Gastroesophageal sphincter (tissue), 4 donors: ENCODE measurements at regions not wholly inside any gene's neighbourhood (a gene's known extent, or its start where the extent isn't known, plus 50 kb on each side); places are given as distances from the start of the nearest gene placed in this dataset.

Experiments
- ATAC-seq: fragments of 150-250 bp; one replicate; pipeline ENCODE4 v1.9.1; 2016; ENCODE audit warnings: mild to moderate bottlenecking, moderate library complexity
- H3K27ac ChIP-seq, 4 donors: fragments of 200-600 bp; sonication (generic) in 3 of 4; 1 replicate in 3 of 4; 2 replicates in 1 of 4; pipeline ENCODE4 v1.5.1; 2016 to 2019
- H3K27me3 ChIP-seq: fragments of 200-600 bp; sonication (generic); one replicate; pipeline ENCODE4 v1.5.1; 2019
- H3K36me3 ChIP-seq, 2 donors: fragments of 200-600 bp; sonication (generic); one replicate each; pipeline ENCODE4 v1.5.1; 2019; ENCODE audit warnings: control low read depth in 1 of 2
- H3K4me1 ChIP-seq, 3 donors: fragments of 200-600 bp; sonication (generic); 1 replicate in 2 of 3; 2 replicates in 1 of 3; pipeline ENCODE4 v1.5.1; 2016 to 2019; ENCODE audit warnings: control low read depth in 2 of 3
- H3K4me3 ChIP-seq, 2 donors: fragments of 200-600 bp; sonication (generic); one replicate each; pipeline ENCODE4 v1.5.1; 2019; ENCODE audit warnings: mild to moderate bottlenecking in 1 of 2, moderate library complexity in 1 of 2
- H3K9me3 ChIP-seq, 3 donors: fragments of 200-600 bp; sonication (generic); one replicate each; pipeline ENCODE4 v1.5.1; 2017 to 2019; ENCODE audit warnings: control low read depth in 2 of 3
- EP300 ChIP-seq: sonication (generic); formaldehyde crosslinking; IDR thresholded peaks from one replicate; pipeline ENCODE4 v1.6.1; 2017; ENCODE audit warnings: antibody characterized with exemption, mild to moderate bottlenecking
- POLR2A ChIP-seq, 2 donors: fragments of 450-650 bp; IDR thresholded peaks; one replicate each; pipeline ENCODE4 v1.6.1; 2017; ENCODE audit warnings: antibody characterized with exemption in 2 of 2, mild to moderate bottlenecking in 2 of 2, moderate library complexity in 1 of 2
- POLR2AphosphoS5 ChIP-seq: sonication (generic); formaldehyde crosslinking; IDR thresholded peaks from one replicate; pipeline ENCODE4 v1.6.1; 2017; ENCODE audit warnings: antibody characterized with exemption
- WGBS, 2 donors: methylation state at CpG; one replicate each; pipeline ENCODE4 v1.1.5; 2018; ENCODE audit warnings: low coverage in 1 of 2; 5-methylcytosine and 5-hydroxymethylcytosine counted together
- TF ChIP-seq, protein P1 (sequence below), 4 experiments: fragments of 200-600 bp in 2 of 4; fragments of 450-650 bp in 2 of 4; sonication (generic) in 1 of 4; IDR thresholded peaks; one replicate each; pipeline ENCODE4 v1.5.1; 2017 to 2019; ENCODE audit warnings: antibody characterized with exemption in 4 of 4, mild to moderate bottlenecking in 2 of 4, moderate library complexity in 2 of 4

DNA sequence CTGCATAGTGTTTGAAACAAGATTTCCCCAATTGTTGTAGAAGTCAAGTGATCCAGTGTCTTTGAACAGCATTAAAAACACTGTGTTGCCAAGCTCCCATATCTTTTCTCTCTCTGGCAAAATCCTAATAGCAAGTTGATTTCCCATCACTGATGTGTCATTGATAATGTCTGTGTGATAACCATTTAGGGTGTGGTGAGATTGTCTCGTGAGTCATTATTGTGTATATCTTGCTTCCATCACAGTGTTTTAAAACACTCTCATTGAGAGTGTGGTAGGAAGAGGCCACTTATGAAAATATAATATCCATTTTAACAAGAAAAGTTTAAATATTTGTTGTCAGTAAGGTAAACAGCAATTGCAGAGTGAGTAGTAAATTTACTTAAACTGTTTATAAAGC lies 74.7 kb downstream of the PRORP start:
- Histone ChIP-seq H3K27me3 (no peaks in the 10 kb centered on the region), H3K27ac (no peak overlapping the region), H3K36me3 (peaks cover 0 to 5% of the 10 kb centered on the region in 2 donors), H3K4me1 (no peaks in the 10 kb centered on the region), H3K4me3 (no peak overlapping the region), H3K9me3 (no peaks in the 10 kb centered on the region)
- WGBS, 2 donors: 0 to 22% methylated on average over 1 of the region's 1 CpG
- no peak for TF ChIP-seq EP300
- no peak for ATAC-seq

DNA sequence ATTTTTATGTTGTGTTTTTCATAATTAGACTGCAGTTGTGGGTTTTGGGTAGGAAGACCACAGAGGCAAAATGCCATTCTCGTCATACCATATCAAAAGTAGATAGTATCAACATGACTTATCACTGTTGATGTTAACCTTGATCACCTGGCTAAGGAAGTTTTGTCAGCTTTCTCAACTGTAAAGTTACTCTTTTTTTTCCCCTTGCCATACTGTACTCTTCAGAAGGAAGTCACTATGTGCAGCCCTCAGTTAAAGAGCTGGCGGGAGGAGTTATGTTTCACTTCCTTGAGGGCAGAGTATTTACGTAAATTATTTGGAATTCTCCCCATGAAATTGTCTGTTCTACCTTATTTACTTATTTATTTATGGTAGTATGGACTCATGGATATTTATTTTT lies 78.7 kb downstream of the PRORP start:
- Histone ChIP-seq H3K27ac (no peak overlapping the region), H3K27me3 (no peaks in the 10 kb centered on the region), H3K4me3 (no peak overlapping the region), H3K36me3 (no peaks in the 10 kb centered on the region), H3K9me3 (no peaks in the 10 kb centered on the region), H3K4me1 (no peaks in the 10 kb centered on the region)
- TF ChIP-seq POLR2A (IDR thresholded peaks at IDR 0.05): no peak
- TF ChIP-seq POLR2AphosphoS5: no peak
- TF ChIP-seq, protein P1, sequence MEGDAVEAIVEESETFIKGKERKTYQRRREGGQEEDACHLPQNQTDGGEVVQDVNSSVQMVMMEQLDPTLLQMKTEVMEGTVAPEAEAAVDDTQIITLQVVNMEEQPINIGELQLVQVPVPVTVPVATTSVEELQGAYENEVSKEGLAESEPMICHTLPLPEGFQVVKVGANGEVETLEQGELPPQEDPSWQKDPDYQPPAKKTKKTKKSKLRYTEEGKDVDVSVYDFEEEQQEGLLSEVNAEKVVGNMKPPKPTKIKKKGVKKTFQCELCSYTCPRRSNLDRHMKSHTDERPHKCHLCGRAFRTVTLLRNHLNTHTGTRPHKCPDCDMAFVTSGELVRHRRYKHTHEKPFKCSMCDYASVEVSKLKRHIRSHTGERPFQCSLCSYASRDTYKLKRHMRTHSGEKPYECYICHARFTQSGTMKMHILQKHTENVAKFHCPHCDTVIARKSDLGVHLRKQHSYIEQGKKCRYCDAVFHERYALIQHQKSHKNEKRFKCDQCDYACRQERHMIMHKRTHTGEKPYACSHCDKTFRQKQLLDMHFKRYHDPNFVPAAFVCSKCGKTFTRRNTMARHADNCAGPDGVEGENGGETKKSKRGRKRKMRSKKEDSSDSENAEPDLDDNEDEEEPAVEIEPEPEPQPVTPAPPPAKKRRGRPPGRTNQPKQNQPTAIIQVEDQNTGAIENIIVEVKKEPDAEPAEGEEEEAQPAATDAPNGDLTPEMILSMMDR (IDR thresholded peaks at IDR 0.05): no peak
- TF ChIP-seq EP300: no peak
- WGBS, 2 donors: 92 to 97% methylated on average over 3 of the region's 3 CpGs
- no peak for ATAC-seq

DNA sequence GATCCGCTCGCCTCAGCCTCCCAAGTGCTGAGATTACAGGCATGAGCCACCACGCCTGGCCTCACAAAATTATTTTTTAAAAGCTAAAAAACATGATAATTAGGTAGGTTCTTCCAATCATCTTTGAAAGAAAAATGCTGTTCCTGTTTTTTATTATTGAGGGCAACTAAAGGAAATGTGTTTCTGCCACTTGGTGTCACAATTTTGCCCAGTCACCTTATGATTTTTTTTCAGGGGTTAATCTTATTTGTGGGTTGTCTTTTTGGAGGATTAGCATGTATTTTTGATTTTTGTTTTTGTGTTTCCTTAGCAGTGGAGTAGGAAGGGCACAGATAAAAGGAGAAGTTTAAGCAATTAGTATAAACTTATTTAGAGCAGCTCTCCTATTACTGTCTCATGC lies 79.8 kb downstream of the PRORP start:
- Histone ChIP-seq H3K27me3 (no peaks in the 10 kb centered on the region), H3K27ac (no peak overlapping the region), H3K36me3 (no peaks in the 10 kb centered on the region), H3K4me1 (no peaks in the 10 kb centered on the region), H3K9me3 (no peaks in the 10 kb centered on the region), H3K4me3 (no peak overlapping the region)
- 94 to 100% methylated on average over 1 to 3 of the region's 3 CpGs for WGBS, 2 donors
- ATAC-seq: no peak
- TF ChIP-seq POLR2A (IDR thresholded peaks at IDR 0.05) (no peak), EP300 (no peak), POLR2AphosphoS5 (no peak)
- TF ChIP-seq, protein P1 (IDR thresholded peaks at IDR 0.05): no peak

DNA sequence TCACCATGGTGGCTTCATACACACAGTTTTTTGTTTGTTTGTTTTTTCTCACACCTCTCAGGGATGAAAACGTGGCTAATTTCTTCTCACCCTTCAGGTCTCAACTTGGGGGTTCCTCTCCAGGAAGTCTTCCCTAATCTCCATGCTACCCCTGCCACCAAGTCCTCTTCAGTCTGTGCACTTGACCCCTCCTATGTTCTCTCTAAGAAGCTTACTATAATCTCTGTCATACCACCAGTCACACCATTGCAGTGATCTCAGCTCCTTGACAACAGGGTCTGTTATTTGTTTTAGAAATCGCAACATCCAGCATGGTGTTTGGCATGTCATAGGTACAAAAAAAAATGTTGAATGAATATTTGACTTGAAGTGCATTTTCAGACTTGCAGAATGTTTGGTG lies 83.4 kb downstream of the PRORP start:
- Histone ChIP-seq H3K4me1 (no peaks in the 10 kb centered on the region), H3K36me3 (no peaks in the 10 kb centered on the region), H3K4me3 (no peak overlapping the region), H3K9me3 (no peaks in the 10 kb centered on the region), H3K27ac (no peak overlapping the region), H3K27me3 (no peaks in the 10 kb centered on the region)
- 80 to 85% methylated on average over 2 of the region's 2 CpGs for WGBS, 2 donors
- no peak for ATAC-seq
- no peak for TF ChIP-seq POLR2AphosphoS5
- no peak for TF ChIP-seq POLR2A (IDR thresholded peaks at IDR 0.05)
- TF ChIP-seq, protein P1 (IDR thresholded peaks at IDR 0.05): no peak
- TF ChIP-seq EP300: no peak

DNA sequence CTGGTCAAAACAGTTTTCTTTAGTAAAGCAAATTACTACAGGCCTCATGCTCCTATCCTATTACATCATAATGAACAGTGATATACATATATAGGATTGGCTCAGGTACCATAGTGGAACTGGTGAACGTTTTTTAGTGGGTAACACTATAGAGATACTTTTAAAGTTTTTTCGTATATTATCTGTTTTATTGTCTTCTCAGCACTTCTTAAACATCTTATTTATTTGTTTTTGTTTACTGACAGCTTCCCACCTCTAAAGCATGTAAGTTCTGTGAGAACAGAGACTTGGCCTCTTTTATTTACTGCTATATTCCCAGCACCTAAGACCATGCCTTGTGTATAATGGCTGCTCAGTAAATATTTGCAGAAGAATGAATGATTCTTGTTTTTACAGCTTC lies 81.1 kb upstream of the PSMA6 start:
- 86 to 92% methylated on average over 2 of the region's 2 CpGs for WGBS, 2 donors
- Histone ChIP-seq H3K27me3 (no peaks in the 10 kb centered on the region), H3K4me1 (peaks cover 2 to 6% (median 4%) of the 10 kb centered on the region in 3 donors), H3K36me3 (no peaks in the 10 kb centered on the region), H3K27ac (no peak overlapping the region), H3K4me3 (no peak overlapping the region), H3K9me3 (no peaks in the 10 kb centered on the region)
- TF ChIP-seq, protein P1 (IDR thresholded peaks at IDR 0.05): no peak
- TF ChIP-seq POLR2AphosphoS5 (no peak), POLR2A (IDR thresholded peaks at IDR 0.05) (no peak), EP300 (no peak)
- no peak for ATAC-seq
